ENCODE measurements at regions not wholly inside any gene's neighbourhood (a gene's known extent, or its start where the extent isn't known, plus 50 kb on each side); places are given as distances from the start of the nearest gene placed in this dataset.

- no peak overlapping the region for H3K4me3 ChIP-seq (ENCODE audit: low read depth, low read length)
- no peak for TF ChIP-seq CTCF (IDR thresholded peaks at IDR 0.05; ENCODE audit: low read depth, low read length)
Observed at GRCh38 chr11:116615211-116615865, 157.4 kb downstream of the BUD13 start.

GRCh38 chr11:116614306-116615210, 158.2 kb downstream of the BUD13 start:
- no peak overlapping the region for H3K4me3 ChIP-seq (ENCODE audit: low read depth, low read length)
- no peak for TF ChIP-seq CTCF (IDR thresholded peaks at IDR 0.05; ENCODE audit: low read depth, low read length)

- no peak overlapping the region for H3K4me3 ChIP-seq (ENCODE audit: low read depth, low read length)
- TF ChIP-seq CTCF (IDR thresholded peaks at IDR 0.05; ENCODE audit: low read depth, low read length): no peak
Observed at GRCh38 chr11:116613206-116613875, 159.4 kb downstream of the BUD13 start.

GRCh38 chr11:116611998-116612620, 160.7 kb downstream of the BUD13 start:
- H3K4me3 ChIP-seq (ENCODE audit: low read depth, low read length): no peak overlapping the region
- no peak for TF ChIP-seq CTCF (IDR thresholded peaks at IDR 0.05; ENCODE audit: low read depth, low read length)

GRCh38 chr11:116610190-116610589, 162.6 kb downstream of the BUD13 start:
- no peak for TF ChIP-seq CTCF (IDR thresholded peaks at IDR 0.05; ENCODE audit: low read depth, low read length)
- H3K4me3 ChIP-seq (ENCODE audit: low read depth, low read length): no peak overlapping the region

- TF ChIP-seq CTCF (IDR thresholded peaks at IDR 0.05; ENCODE audit: low read depth, low read length): no peak
- no peak overlapping the region for H3K4me3 ChIP-seq (ENCODE audit: low read depth, low read length)
Observed at GRCh38 chr11:116607027-116607426, 165.8 kb downstream of the BUD13 start.
